Activated CD8-positive, alpha-beta memory T cell treated with anti-CD3 and anti-CD28 coated beads for 48 hours (primary cell): ENCODE measurements at regions not wholly inside any gene's neighbourhood (a gene's known extent, or its start where the extent isn't known, plus 50 kb on each side); places are given as distances from the start of the nearest gene placed in this dataset.

Experiments
- DNase-seq, 3 experiments: peaks; one replicate each; pipeline ENCODE4 v3.0.0-alpha.2; 2020; ENCODE audit warnings: low read depth in 2 of 3, low spot score in 2 of 3

- no peak for DNase-seq
Measured at GRCh38 chr6:10060004-10060403, 354.9 kb downstream of the TFAP2A start.

- DNase-seq: no peak
Measured at GRCh38 chr6:10054672-10055071, 360.2 kb downstream of the TFAP2A start.

GRCh38 chr6:10051283-10051682, 363.6 kb downstream of the TFAP2A start:
- no peak for DNase-seq

GRCh38 chr6:10048370-10049297, 366.2 kb downstream of the TFAP2A start:
- DNase-seq: no peak

GRCh38 chr6:10042280-10042679, 372.6 kb downstream of the TFAP2A start:
- DNase-seq: no peak

- no peak for DNase-seq
Measured at GRCh38 chr6:10033223-10033829, 381.5 kb downstream of the TFAP2A start.

GRCh38 chr6:10031617-10032016, 383.3 kb downstream of the TFAP2A start:
- DNase-seq: no peak

GRCh38 chr6:10030942-10031537, 383.8 kb downstream of the TFAP2A start:
- DNase-seq: no peak

GRCh38 chr6:10028222-10028621, 386.7 kb downstream of the TFAP2A start:
- DNase-seq: no peak

GRCh38 chr6:10019851-10020250, 395.0 kb downstream of the TFAP2A start:
- DNase-seq: no peak

- no peak for DNase-seq
Measured at GRCh38 chr6:10014557-10014956, 400.3 kb downstream of the TFAP2A start.

- no peak for DNase-seq
Measured at GRCh38 chr6:10000551-10000950, 414.3 kb downstream of the TFAP2A start.

GRCh38 chr6:9999796-10000195, 415.1 kb downstream of the TFAP2A start:
- DNase-seq: no peak

- DNase-seq: no peak
Measured at GRCh38 chr6:9986273-9986672, 428.6 kb downstream of the TFAP2A start.

- no peak for DNase-seq
Measured at GRCh38 chr6:9985481-9985880, 429.4 kb downstream of the TFAP2A start.

- DNase-seq: no peak
Measured at GRCh38 chr6:9984607-9985006, 430.3 kb downstream of the TFAP2A start.

- no peak for DNase-seq
Measured at GRCh38 chr6:9983168-9983567, 431.7 kb downstream of the TFAP2A start.

GRCh38 chr6:9982215-9982614, 432.7 kb downstream of the TFAP2A start:
- no peak for DNase-seq

GRCh38 chr6:9979996-9980395, 434.9 kb downstream of the TFAP2A start:
- no peak for DNase-seq

- DNase-seq: no peak
Measured at GRCh38 chr6:9978480-9978879, 436.4 kb downstream of the TFAP2A start.

GRCh38 chr6:9977411-9977810, 437.5 kb downstream of the TFAP2A start:
- no peak for DNase-seq

- no peak for DNase-seq
Measured at GRCh38 chr6:9961646-9962045, 453.2 kb downstream of the TFAP2A start.
